ENCODE measurements at regions not wholly inside any gene's neighbourhood (a gene's known extent, or its start where the extent isn't known, plus 50 kb on each side); places are given as distances from the start of the nearest gene placed in this dataset.

- TF ChIP-seq, protein P1, sequence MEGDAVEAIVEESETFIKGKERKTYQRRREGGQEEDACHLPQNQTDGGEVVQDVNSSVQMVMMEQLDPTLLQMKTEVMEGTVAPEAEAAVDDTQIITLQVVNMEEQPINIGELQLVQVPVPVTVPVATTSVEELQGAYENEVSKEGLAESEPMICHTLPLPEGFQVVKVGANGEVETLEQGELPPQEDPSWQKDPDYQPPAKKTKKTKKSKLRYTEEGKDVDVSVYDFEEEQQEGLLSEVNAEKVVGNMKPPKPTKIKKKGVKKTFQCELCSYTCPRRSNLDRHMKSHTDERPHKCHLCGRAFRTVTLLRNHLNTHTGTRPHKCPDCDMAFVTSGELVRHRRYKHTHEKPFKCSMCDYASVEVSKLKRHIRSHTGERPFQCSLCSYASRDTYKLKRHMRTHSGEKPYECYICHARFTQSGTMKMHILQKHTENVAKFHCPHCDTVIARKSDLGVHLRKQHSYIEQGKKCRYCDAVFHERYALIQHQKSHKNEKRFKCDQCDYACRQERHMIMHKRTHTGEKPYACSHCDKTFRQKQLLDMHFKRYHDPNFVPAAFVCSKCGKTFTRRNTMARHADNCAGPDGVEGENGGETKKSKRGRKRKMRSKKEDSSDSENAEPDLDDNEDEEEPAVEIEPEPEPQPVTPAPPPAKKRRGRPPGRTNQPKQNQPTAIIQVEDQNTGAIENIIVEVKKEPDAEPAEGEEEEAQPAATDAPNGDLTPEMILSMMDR (IDR thresholded peaks at IDR 0.05), result no peak
- no peak for TF ChIP-seq POLR2A (IDR thresholded peaks at IDR 0.05)
These were observed 349.0 kb upstream of the TNP1 start for GRCh38 chr2:217208867-217209266.

Measured in body of pancreas (tissue), 4 donors.